ENCODE measurements at regions not wholly inside any gene's neighbourhood (a gene's known extent, or its start where the extent isn't known, plus 50 kb on each side); places are given as distances from the start of the nearest gene placed in this dataset.
"Not testable (repeated sequence)": the region's sequence is repeated elsewhere in the genome, so short reads cannot be mapped to it uniquely, and the experiment has no call there.

DNA sequence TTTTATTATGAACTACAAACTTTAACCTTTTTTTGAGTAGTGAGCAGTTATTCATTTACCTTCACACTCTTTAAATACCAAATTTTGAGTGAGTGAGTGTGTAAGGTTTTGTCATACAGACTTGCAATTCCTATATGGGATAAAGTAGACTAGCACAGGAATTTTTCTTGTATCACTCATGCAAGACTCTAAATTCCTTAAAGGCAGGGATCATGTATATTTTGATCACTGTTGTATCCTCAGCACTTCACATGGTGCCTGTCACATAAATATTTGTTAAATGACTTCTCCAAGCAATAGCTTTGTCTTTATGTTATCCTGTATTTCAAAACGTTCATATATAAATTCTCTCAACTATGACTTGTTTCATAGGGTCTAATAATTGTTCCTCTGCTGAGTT lies 119.1 kb upstream of the NBPF19 start:
- not testable (repeated sequence) for DNase-seq (ENCODE audit: low read depth)

GRCh38 chr1:149356152-149356551 lies 118.7 kb upstream of the NBPF19 start:
- DNase-seq (ENCODE audit: low read depth), result not testable (repeated sequence)

DNA sequence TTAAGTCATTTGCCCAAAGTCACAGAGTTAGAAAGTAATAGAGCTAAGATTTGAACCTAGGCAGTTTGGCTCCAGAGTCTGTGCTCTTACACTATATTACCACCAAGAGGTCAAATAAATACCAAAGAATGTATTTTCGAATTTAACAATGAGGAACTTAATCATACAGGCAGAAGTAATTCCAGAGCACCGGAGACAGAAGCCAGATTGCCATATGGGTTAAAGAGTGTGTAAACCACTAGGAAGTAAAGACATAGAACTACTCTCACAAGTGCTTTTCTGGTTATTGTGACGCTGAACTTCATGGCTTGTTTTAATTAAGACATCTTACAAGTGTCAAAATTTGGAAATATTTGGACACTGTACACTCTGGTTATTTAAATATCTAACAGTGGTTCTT lies 114.5 kb upstream of the NBPF19 start:
- DNase-seq (ENCODE audit: low read depth), result not testable (repeated sequence)

DNA sequence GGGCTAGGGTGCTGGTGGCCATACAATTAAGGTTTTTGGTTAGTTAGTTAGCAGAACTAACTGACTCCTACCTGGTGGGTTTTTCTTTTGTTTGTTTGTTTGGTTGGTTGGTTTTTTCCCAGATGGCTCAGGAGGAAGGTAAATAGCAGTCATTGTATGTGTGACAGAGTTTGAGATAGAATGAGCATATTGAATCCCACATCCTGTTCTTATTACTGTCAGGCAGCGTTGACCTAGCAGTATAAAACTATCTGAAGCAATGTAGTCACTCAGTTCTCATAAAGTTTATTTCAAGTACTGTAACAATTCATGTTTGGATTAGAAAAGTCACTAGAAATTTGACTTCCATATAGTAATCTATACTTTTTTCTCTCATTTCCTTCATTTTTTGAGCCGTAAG lies 113.5 kb upstream of the NBPF19 start:
- DNase-seq (ENCODE audit: low read depth), result not testable (repeated sequence)

GRCh38 chr1:149364188-149364981 lies 110.5 kb upstream of the NBPF19 start:
- not testable (repeated sequence) for DNase-seq (ENCODE audit: low read depth)

DNA sequence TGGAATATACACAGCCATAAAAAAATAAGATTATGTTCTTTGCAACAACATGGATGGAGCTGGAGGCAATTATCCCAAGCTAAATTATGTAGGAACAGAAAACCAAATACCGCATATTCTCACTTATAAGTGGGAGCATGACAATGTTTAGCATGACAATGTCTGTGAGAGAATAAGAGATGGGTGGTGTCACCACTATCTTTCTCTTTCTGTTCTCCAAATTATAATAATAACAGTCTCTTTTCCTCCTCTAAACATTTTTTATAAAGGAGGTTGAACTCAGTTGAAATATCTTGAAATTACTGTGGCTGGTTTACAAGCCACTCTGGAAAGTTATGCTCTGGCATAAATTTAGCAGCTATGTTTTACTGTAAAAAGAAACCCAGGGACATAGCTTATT lies 108.4 kb upstream of the NBPF19 start:
- not testable (repeated sequence) for DNase-seq (ENCODE audit: low read depth)

DNA sequence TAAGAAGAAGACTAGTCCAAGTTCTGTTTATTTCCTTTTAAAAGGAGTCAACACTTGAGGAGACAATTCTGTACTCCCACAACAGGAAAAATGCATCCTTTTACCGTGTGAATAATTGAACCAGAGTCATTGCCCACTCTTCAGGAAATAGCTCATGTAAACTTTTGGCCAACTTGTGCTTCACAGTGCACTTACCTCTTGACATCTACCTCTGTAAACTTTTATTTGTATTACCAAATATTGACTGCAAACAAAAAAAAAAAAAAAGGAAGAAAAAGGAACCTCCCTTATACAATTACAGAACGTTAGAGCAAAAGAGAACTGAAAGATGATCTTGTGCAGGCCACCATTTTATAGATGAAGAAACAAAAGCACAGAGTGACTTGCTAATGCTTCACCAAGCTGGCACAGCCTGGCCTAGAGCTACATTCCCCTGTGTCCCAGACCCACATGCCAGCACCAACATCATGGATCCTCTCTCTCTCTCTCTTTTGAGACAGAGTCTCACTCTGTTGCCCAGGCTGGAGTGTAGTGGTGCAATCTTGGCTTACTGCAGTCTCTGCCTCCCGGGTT lies 107.3 kb upstream of the NBPF19 start:
- not testable (repeated sequence) for DNase-seq (ENCODE audit: low read depth)

DNA sequence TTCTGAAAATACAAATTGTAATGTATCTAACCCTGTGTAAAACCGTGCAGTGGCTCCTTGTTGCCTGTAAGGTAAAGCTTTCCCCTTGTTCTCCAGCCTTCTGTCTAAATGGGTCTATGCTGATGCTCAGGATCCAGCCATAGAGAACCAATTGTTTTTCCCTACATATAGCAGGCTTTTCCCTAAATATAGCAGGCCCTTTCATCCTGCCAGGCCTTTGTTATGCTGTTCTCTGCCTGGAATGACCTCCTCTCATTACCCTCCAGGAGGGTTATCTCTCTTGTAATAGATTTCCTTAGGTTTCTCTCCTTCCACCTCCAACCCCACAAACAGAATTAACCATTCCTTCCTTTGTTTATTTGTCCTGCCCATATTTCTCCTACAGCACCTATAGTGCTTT lies 106.5 kb upstream of the NBPF19 start:
- not testable (repeated sequence) for DNase-seq (ENCODE audit: low read depth)

GRCh38 chr1:149369081-149369480 lies 105.8 kb upstream of the NBPF19 start:
- not testable (repeated sequence) for DNase-seq (ENCODE audit: low read depth)

- DNase-seq (ENCODE audit: low read depth), result not testable (repeated sequence)
Measured at GRCh38 chr1:149371955-149372354, 102.9 kb upstream of the NBPF19 start.

GRCh38 chr1:149378462-149378861 lies 96.4 kb upstream of the NBPF19 start:
- DNase-seq (ENCODE audit: low read depth), result peak; percentile 6

DNA sequence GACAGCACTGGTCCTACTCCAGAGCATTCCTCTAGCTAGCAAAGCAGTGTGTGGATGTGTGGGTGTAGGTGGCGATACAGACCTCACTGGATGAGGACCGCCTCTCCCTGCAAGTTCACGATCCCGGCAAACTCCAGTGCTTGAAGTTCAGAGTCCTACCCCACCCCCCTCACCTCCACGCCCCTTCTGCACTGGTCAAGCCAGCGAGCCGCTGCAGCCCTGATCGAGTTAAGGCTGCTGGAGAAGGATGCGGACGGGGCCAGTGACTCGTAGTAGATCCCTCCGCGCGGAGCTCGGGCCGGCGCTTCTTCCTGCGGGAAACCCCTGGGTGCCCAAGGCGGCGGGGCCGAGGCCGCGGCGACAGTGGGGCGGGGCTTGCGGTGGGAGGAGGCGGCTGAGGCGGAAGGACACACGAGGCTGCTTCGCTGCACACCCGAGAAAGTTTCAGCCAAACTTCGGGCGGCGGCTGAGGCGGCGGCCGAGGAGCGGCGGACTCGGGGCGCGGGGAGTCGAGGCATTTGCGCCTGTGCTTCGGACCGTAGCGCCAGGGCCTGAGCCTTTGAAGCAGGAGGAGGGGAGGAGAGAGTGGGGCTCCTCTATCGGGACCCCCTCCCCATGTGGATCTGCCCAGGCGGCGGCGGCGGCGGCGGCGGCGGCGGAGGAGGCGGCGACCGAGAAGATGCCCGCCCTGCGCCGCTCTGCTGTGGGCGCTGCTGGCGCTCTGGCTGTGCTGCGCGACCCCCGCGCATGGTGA lies 84.5 kb upstream of the NBPF19 start:
- peak; percentile 86 for DNase-seq (ENCODE audit: low read depth)

DNA sequence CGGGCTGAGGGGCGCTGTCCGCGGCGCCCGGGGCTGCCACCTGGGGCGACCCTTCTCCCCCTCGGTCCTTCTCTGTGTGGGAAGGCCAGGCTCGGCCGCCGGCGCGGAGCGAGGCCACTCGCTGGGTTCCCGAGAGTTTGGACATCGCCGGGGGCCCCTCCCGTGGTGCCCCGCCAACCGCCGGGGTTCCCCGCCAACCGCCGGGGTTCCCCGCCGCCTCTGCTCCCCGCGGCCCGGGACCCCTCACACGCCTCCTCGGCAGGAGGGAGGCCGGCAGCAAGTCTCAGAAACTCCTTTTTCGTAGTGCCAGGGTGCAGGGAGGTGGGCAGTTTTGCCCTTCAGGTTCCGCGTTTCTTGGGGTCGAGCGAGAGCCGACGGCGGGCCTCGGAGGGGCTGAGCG lies 83.9 kb upstream of the NBPF19 start:
- not testable (repeated sequence) for DNase-seq (ENCODE audit: low read depth)

GRCh38 chr1:149395802-149396201 lies 79.0 kb upstream of the NBPF19 start:
- DNase-seq (ENCODE audit: low read depth), result not testable (repeated sequence)

GRCh38 chr1:149398527-149398926 lies 76.3 kb upstream of the NBPF19 start:
- DNase-seq (ENCODE audit: low read depth), result not testable (repeated sequence)

DNA sequence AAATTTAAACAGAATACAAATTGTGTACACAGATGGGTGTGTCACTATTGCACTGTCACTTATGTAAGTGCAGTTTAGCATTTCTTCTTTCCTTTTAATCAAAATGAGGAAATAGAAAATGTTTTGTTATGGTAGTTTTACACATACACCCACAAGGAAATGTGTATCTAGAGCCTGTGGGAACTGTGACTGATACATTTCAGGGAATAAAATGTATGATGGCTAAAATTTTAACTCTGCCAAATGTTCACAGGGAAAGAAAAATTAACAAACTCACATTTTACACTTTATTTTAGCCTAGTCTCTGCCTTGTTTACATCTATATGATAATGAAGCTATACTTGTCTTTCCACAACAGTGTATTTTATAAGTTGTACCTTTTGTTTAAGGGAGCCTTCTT lies 66.4 kb upstream of the NBPF19 start:
- not testable (repeated sequence) for DNase-seq (ENCODE audit: low read depth)

- not testable (repeated sequence) for DNase-seq (ENCODE audit: low read depth)
Measured at GRCh38 chr1:149415373-149415772, 59.5 kb upstream of the NBPF19 start.

- not testable (repeated sequence) for DNase-seq (ENCODE audit: low read depth)
Measured at GRCh38 chr1:149418782-149419181, 56.1 kb upstream of the NBPF19 start.

DNA sequence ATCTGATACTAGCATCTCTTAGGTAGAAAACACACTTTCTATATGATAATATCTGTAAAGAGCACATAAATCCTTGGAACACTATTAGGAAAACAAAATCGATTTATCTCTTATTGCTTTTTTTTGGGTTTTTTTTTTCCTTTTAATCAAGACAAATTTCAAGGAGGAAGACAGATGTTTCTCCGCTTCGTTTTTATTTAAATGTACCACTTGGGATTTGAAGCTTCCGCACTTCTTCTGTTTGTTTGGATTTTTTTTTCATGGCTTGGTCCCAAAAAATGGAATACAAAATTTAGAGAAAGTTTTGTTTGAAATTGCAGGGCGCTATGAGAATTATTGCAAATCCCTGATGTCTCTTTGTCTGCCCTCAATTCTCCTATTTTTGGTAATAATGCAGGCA lies 51.7 kb upstream of the NBPF19 start:
- not testable (repeated sequence) for DNase-seq (ENCODE audit: low read depth)
